Mucosa of stomach (tissue), 1 donor: ENCODE measurements at regions not wholly inside any gene's neighbourhood (a gene's known extent, or its start where the extent isn't known, plus 50 kb on each side); places are given as distances from the start of the nearest gene placed in this dataset.

Experiments used
- H3K27me3 ChIP-seq: one replicate; pipeline ENCODE4 v1.7.0; 2013; ENCODE audit warnings: mild to moderate bottlenecking, low read length; ENCODE audit not compliant: control insufficient read depth, insufficient read depth
- H3K36me3 ChIP-seq: one replicate; pipeline ENCODE4 v1.7.0; 2013; ENCODE audit warnings: low read length; ENCODE audit not compliant: control insufficient read depth, insufficient read depth
- H3K4me1 ChIP-seq: one replicate; pipeline ENCODE4 v1.7.0; 2013; ENCODE audit warnings: mild to moderate bottlenecking, low read length; ENCODE audit not compliant: control insufficient read depth, insufficient read depth
- H3K4me3 ChIP-seq: one replicate; pipeline ENCODE4 v1.7.0; 2013; ENCODE audit warnings: low read length
- H3K9ac ChIP-seq: one replicate; pipeline ENCODE4 v1.7.0; 2013; ENCODE audit warnings: mild to moderate bottlenecking, low read length, moderate library complexity
- H3K9me3 ChIP-seq: one replicate; pipeline ENCODE4 v1.7.0; 2013; ENCODE audit warnings: mild to moderate bottlenecking, low read length, moderate library complexity; ENCODE audit not compliant: control insufficient read depth
- donor health status: Pancreatic carcinoma.

DNA sequence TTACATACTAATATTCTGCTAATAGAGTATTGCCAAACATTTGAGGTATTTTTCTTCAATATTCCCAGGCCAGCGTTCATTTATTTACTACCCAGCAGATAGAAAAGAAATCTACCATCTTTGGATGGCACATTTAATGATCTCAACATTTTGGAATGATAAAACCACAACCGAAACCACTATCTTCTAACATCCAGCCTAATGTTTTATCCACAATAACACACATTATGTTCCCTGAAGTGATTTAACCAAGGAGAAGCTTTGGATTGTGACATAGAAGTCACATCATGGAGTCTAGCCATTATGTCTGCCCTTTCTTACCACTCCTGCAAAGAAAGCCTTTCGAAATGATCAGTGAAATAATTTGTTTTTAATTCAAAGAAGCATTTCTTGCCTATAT is 497.1 kb upstream of the PLXNA2 start:
- H3K9me3 ChIP-seq: no peaks in the 10 kb centered on the region
- no peaks in the 10 kb centered on the region for H3K4me1 ChIP-seq
- no peak overlapping the region for H3K4me3 ChIP-seq
- H3K27me3 ChIP-seq: no peaks in the 10 kb centered on the region
- H3K36me3 ChIP-seq: no peaks in the 10 kb centered on the region
- no peak overlapping the region for H3K9ac ChIP-seq

DNA sequence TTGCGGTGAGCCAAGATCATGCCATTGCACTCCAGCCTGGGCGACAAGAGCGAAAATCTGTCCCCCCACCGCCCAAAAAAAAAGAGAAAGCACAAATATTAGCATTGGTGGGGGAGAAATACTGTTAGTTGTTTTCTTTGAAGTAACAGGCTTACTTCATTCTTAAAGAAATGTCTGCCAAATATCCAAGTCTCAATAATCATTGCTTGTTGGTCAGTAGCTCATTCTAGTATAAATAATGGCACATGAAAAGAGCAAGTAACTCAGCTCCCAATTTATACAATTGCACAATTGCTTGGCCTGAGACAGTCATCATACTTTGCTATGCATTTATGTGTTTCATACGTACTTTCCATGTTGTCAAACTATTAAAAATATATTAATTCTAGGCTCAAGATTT is 499.2 kb upstream of the PLXNA2 start:
- Histone ChIP-seq H3K4me1 (no peaks in the 10 kb centered on the region), H3K9ac (no peak overlapping the region), H3K27me3 (no peaks in the 10 kb centered on the region), H3K36me3 (no peaks in the 10 kb centered on the region), H3K9me3 (no peaks in the 10 kb centered on the region), H3K4me3 (no peak overlapping the region)

DNA sequence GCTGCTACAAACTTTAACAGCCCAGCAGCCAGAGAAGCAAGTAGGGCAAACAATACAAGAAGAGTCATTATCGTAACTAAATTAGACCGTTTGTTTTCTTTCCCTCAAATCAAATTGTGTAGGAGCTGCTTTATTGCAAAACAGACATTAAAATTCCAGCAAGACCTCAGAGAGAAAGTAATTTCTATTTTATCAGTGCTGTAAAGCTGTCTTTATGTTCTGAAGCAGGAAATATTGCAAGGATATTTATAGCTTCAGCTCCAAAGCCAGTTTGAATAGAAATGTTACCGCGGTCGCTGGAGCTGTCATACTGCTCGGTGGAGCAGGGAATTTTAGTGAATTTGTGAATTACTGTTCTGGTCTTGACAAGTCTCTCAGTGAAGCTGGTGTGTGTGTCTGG is 503.8 kb upstream of the PLXNA2 start:
- Histone ChIP-seq H3K4me3 (no peak overlapping the region), H3K36me3 (no peaks in the 10 kb centered on the region), H3K9me3 (no peaks in the 10 kb centered on the region), H3K4me1 (no peaks in the 10 kb centered on the region), H3K27me3 (no peaks in the 10 kb centered on the region), H3K9ac (no peak overlapping the region)

DNA sequence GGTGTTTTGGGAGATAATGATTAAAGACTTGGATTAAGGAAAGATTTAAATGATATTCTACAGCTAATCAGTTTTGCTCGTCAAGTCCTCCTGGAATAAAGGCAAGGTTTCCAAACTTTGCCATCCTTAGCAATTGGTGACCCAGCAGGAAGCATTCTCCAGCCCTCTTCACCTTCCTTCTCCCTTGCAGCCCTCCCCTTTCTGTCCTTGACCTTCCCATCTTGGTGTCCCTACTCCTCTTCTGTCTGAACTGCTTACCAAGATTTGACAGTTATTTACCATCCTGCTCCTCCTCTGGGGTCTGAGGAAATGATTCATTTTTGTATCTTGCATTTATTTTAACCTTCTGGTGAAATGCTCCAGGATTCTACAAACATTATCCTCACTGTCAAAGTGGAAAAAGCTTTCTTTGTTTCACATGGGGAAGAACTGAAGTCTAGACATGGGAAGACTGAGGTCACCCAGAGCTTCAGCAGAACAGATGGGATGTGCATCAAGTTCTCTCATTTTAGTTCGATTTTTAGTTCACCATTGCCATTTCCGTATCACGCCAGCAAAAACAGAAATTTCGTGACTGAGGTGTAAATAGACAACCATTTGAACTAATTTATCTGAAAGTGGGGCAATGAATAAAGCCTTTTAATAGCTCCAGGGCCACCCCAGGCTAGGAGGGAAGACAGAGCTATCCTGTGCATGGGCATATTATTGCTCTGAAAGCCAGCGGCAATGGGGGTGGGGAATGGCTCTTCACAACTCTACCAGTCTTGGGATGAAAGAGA is 504.4 kb upstream of the PLXNA2 start:
- Histone ChIP-seq H3K27me3 (no peaks in the 10 kb centered on the region), H3K9me3 (no peaks in the 10 kb centered on the region)

DNA sequence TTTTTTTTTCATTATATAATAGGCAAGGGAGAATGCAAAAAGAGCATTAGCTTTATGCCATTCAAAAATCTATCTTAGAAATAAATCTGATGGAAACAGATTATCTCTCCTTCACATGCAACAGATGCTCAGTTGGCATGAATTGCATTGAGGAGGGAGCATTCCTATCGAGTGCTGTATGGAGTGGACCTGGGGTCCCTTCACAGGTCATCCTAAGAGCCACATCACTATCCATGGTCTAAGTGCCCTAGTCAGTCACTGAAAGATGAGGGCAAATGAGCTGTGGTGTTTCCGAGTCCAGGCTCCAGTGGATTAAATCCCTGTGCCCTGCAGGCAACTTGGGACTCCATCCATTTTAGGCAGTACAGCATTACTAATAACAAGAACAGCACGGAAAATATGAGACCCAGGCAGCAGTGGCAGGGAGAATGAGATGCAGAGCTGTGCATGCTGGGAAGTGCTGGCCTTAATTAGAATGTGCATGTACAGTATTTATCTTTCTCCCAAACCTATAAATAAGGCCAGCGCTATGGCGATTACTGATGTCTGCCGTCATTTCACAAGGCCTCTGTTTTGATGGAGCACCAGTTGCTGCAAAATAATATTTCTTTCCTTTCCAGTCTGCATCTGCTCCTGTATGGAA is 512.3 kb upstream of the PLXNA2 start:
- Histone ChIP-seq H3K9me3 (no peaks in the 10 kb centered on the region), H3K27me3 (no peaks in the 10 kb centered on the region), H3K4me3 (no peak overlapping the region), H3K9ac (no peak overlapping the region), H3K36me3 (no peaks in the 10 kb centered on the region), H3K4me1 (no peaks in the 10 kb centered on the region)

More for the DNA sequence above, 504.4 kb upstream of the PLXNA2 start:
- Histone ChIP-seq H3K4me3 (no peak overlapping the region), H3K36me3 (no peaks in the 10 kb centered on the region), H3K4me1 (no peaks in the 10 kb centered on the region), H3K9ac (no peak overlapping the region)

DNA sequence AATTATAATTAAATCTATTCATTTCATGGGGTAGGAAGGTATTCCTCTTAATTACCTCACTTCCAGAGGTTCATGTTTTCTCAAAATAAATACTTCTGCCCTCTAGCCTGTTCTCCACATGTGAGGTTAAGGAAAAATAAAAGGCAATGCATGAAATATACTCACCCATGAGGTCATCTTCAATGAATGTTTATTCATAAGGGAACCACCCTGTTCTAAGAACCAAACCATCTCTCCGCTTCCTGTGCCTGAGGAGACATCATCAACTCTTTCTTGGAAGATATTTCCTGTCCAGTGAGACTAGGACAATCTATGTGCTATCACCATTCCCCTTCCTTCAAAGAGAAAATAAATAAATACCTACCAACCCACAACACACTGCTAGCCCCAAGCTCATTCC is 513.7 kb upstream of the PLXNA2 start:
- H3K4me3 ChIP-seq: no peak overlapping the region
- no peaks in the 10 kb centered on the region for H3K36me3 ChIP-seq
- H3K4me1 ChIP-seq: no peaks in the 10 kb centered on the region
- H3K9ac ChIP-seq: no peak overlapping the region
- no peaks in the 10 kb centered on the region for H3K9me3 ChIP-seq
- no peaks in the 10 kb centered on the region for H3K27me3 ChIP-seq

DNA sequence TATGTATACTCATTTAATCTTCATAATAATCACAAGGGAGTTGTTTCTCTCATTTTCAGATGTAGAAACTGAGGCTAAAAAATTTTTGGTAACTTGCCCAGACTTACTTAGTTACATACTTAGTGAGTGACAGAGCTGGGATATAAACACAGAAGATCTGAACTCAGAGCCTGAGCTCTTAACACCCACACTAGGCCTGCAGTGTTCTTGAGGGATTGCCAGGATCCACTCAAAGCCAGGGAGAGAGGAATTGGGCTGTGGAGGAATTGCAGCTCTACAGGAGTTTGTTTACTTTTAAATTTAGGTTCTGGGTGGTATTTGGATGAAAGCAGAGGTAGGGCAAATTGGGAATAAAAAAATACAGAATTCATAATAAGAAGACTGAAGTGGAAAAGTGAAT is 515.1 kb upstream of the PLXNA2 start:
- H3K4me1 ChIP-seq: no peaks in the 10 kb centered on the region
- no peak overlapping the region for H3K4me3 ChIP-seq
- H3K9ac ChIP-seq: no peak overlapping the region
- no peaks in the 10 kb centered on the region for H3K9me3 ChIP-seq
- H3K27me3 ChIP-seq: no peaks in the 10 kb centered on the region
- H3K36me3 ChIP-seq: no peaks in the 10 kb centered on the region

DNA sequence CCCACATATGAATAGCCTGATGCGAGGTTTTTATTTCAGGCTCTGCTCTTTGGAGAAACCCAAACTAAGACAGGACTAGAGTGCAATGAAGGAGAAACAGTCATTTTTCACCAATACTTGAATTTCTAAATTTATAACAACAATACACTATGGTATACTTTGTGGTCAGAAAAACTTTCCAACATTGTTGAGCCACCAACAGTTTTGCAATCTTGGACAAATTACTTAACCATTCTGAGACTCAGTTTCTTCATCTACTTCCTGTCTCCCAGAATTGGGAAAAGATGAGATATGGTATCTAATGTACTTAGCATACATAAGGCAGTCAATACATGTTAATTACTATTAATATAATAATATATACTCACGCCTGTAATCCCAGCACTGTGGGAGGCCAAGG is 519.8 kb upstream of the PLXNA2 start:
- Histone ChIP-seq H3K4me1 (no peaks in the 10 kb centered on the region), H3K27me3 (no peaks in the 10 kb centered on the region), H3K36me3 (no peaks in the 10 kb centered on the region), H3K9me3 (no peaks in the 10 kb centered on the region), H3K4me3 (no peak overlapping the region), H3K9ac (no peak overlapping the region)

DNA sequence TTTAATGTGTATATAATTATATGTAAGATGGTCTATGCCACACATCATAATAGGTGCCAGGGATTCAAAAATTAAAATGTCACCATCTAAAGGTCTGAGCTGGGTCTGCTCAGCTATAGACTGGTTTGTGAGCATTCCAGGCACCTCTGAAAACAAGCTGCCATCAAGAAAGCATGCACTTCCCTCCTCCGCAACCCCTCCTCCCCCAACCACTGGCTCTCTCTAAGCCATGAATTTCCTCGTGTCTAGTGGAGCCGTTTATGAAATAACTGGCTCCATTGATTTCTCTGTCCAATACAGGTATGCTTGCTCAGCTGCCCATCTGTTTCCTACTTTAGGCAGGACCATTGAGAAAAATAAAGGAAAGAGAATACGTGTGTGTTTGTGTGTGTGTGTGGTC is 522.6 kb upstream of the PLXNA2 start:
- Histone ChIP-seq H3K9me3 (no peaks in the 10 kb centered on the region), H3K4me3 (no peak overlapping the region), H3K27me3 (no peaks in the 10 kb centered on the region), H3K36me3 (no peaks in the 10 kb centered on the region), H3K9ac (no peak overlapping the region), H3K4me1 (no peaks in the 10 kb centered on the region)

DNA sequence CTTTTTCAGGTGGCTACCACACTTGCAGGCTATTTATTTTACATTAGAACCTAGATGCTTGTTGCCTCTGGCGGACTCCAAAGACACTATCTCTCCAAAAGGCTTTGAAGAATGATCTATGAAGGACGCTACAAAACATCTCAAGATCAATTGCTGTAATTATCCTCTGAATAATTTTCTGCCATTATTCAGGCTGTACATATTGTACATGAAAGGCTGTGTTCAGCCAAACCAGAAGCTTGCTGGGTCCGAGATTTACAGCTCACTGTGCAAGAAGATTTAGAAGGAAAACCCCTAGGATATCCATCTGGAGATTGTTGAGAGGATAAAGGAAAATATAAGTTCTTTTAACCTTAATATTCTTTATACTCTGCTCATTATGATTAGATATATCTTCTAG is 523.6 kb upstream of the PLXNA2 start:
- Histone ChIP-seq H3K4me1 (no peaks in the 10 kb centered on the region), H3K36me3 (no peaks in the 10 kb centered on the region), H3K4me3 (no peak overlapping the region), H3K9ac (no peak overlapping the region), H3K9me3 (no peaks in the 10 kb centered on the region), H3K27me3 (no peaks in the 10 kb centered on the region)

DNA sequence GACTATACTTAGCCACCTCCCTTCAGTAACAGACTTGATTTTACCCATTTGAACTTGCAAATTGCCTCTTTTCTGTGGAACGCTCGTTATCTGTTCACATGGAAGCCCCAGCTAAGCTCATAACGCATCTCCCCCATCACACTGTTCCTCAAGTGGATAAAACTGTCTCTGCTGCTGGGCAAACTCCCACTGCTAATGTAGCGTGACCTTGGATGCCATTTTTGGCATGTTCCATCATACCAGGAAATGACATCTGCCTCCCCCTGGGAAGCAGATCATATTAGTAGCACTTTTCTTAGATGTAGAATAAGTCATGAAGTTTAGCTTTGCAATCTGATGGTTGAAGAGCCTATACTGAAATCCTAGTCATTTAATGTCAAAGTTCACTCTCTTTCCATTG is 528.7 kb upstream of the PLXNA2 start:
- Histone ChIP-seq H3K36me3 (no peaks in the 10 kb centered on the region), H3K9ac (no peak overlapping the region), H3K4me3 (no peak overlapping the region), H3K9me3 (no peaks in the 10 kb centered on the region), H3K4me1 (no peaks in the 10 kb centered on the region), H3K27me3 (no peaks in the 10 kb centered on the region)

DNA sequence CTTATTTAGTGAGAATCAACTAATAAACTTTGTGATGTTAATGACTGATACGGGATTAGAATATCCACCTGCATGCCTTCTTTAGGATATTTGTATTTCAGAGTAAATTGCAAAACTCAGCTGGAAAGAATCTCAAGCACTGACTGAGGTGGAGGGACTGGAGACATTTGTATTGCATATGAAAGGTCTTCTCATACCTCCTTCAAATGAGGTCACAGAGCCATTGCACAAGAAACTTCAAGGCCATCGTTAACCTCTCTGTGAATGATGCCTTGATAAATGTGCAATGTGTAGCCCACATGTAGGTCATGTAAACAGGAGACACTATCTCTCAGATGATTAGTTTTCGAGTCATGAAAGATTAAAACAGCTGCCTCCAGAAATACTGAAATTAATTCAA is 531.7 kb upstream of the PLXNA2 start:
- Histone ChIP-seq H3K36me3 (no peaks in the 10 kb centered on the region), H3K27me3 (no peaks in the 10 kb centered on the region), H3K4me3 (no peak overlapping the region), H3K9me3 (no peaks in the 10 kb centered on the region), H3K9ac (no peak overlapping the region), H3K4me1 (no peaks in the 10 kb centered on the region)
